ENCODE measurements at regions not wholly inside any gene's neighbourhood (a gene's known extent, or its start where the extent isn't known, plus 50 kb on each side); places are given as distances from the start of the nearest gene placed in this dataset.
"Not testable (repeated sequence)": the region's sequence is repeated elsewhere in the genome, so short reads cannot be mapped to it uniquely, and the experiment has no call there.

GRCh38 chr2:242119682-242120081, 250.2 kb downstream of the RTP5 start:
- not testable (repeated sequence) for TF ChIP-seq EZH2 (IDR thresholded peaks at IDR 0.05; ENCODE audit: insufficient read depth, poor library complexity, severe bottlenecking); EZH2phosphoT487 (IDR thresholded peaks at IDR 0.05; ENCODE audit: insufficient read depth, low read depth)

All from GM23248 (cell line).